Muscle layer of duodenum (tissue), 2 donors: ENCODE measurements at regions not wholly inside any gene's neighbourhood (a gene's known extent, or its start where the extent isn't known, plus 50 kb on each side); places are given as distances from the start of the nearest gene placed in this dataset.
"Not testable (repeated sequence)": the region's sequence is repeated elsewhere in the genome, so short reads cannot be mapped to it uniquely, and the experiment has no call there.

ENCODE experiments used
- H3K27ac ChIP-seq: one replicate; pipeline ENCODE4 v1.7.0; 2013; ENCODE audit warnings: mild to moderate bottlenecking, low read length
- H3K27me3 ChIP-seq: one replicate; pipeline ENCODE4 v1.7.0; 2013; ENCODE audit warnings: low read depth, mild to moderate bottlenecking, control low read depth, low read length
- H3K36me3 ChIP-seq, 2 donors: one replicate each; pipeline ENCODE4 v1.7.0; 2013; ENCODE audit warnings: low read length in 2 of 2, control low read depth in 1 of 2, mild to moderate bottlenecking in 1 of 2; ENCODE audit not compliant: insufficient read depth in 2 of 2, control insufficient read depth in 1 of 2
- H3K4me1 ChIP-seq, 2 donors: one replicate each; pipeline ENCODE4 v1.7.0; 2013; ENCODE audit warnings: low read length in 2 of 2, mild to moderate bottlenecking in 2 of 2, control low read depth in 1 of 2, moderate library complexity in 1 of 2; ENCODE audit not compliant: insufficient read depth in 2 of 2, control insufficient read depth in 1 of 2
- H3K4me3 ChIP-seq, 2 donors: one replicate each; pipeline ENCODE4 v1.7.0; 2013; ENCODE audit warnings: low read length in 2 of 2, low read depth in 1 of 2, mild to moderate bottlenecking in 1 of 2
- H3K9me3 ChIP-seq, 2 donors: one replicate each; pipeline ENCODE4 v1.7.0; 2013; ENCODE audit warnings: low read length in 2 of 2, control low read depth in 1 of 2, mild to moderate bottlenecking in 1 of 2; ENCODE audit not compliant: control insufficient read depth in 1 of 2
- donor health status: healthy.

DNA sequence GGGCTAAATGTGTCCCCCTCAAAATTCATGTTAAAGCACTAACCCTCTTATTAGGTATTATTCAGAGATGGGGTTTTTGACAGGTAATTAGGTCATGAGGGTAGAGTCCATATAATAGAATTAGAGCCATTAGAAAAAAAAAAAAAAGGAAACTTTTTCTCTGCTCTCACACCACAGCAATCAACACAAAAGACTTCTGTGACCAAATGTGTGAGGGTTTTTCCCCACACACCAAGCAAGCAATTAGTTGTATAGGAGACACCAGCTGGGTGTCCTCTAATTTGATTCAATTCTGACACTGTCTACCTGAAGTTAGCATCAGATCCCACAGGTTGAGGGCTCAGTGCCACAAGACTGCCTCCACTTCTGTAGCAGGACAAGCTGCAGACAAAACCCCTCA is 64.6 kb upstream of the GMDS start:
- Histone ChIP-seq H3K36me3 (no peaks in the 10 kb centered on the region), H3K4me1 (no peaks in the 10 kb centered on the region), H3K4me3 (no peak overlapping the region), H3K9me3 (no peaks in the 10 kb centered on the region), H3K27ac (no peak overlapping the region), H3K27me3 (no peaks in the 10 kb centered on the region)

- H3K9me3 ChIP-seq = no peaks in the 10 kb centered on the region
- H3K4me3 ChIP-seq = no peak overlapping the region
- no peak overlapping the region for H3K27ac ChIP-seq
- no peaks in the 10 kb centered on the region for H3K27me3 ChIP-seq
- H3K4me1 ChIP-seq = no peaks in the 10 kb centered on the region
- no peaks in the 10 kb centered on the region for H3K36me3 ChIP-seq
Measured at GRCh38 chr6:2309122-2309521, 63.7 kb upstream of the GMDS start.

- Histone ChIP-seq H3K27me3 (no peaks in the 10 kb centered on the region), H3K27ac (no peak overlapping the region), H3K4me1 (no peaks in the 10 kb centered on the region), H3K4me3 (no peak overlapping the region), H3K9me3 (peaks cover 0 to 3% of the 10 kb centered on the region in 2 donors), H3K36me3 (no peaks in the 10 kb centered on the region)
Measured at GRCh38 chr6:2307799-2308198, 62.4 kb upstream of the GMDS start.

DNA sequence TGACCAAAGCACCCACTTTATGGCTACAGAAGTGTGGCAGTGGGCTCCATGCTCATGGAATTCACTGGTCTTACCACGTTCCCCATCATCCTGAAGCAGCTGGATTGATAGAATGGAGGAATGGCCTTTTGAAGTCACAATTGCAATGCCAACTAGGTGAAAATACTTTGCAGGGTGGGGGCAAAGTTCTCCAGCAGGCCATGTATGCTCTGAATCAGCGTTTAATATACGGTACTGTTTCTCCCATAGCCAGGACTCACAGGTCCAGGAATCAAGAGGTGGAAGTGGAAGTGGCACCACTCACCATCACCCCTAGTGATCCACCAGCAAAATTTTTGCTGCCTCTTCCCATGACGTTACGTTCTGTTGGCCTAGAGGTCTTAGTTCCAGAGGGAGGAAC is 60.5 kb upstream of the GMDS start:
- peaks cover 0 to 3% of the 10 kb centered on the region in 2 donors for H3K9me3 ChIP-seq
- no peak overlapping the region for H3K4me3 ChIP-seq
- H3K27ac ChIP-seq = no peak overlapping the region
- H3K4me1 ChIP-seq = no peaks in the 10 kb centered on the region
- no peaks in the 10 kb centered on the region for H3K27me3 ChIP-seq
- no peaks in the 10 kb centered on the region for H3K36me3 ChIP-seq

DNA sequence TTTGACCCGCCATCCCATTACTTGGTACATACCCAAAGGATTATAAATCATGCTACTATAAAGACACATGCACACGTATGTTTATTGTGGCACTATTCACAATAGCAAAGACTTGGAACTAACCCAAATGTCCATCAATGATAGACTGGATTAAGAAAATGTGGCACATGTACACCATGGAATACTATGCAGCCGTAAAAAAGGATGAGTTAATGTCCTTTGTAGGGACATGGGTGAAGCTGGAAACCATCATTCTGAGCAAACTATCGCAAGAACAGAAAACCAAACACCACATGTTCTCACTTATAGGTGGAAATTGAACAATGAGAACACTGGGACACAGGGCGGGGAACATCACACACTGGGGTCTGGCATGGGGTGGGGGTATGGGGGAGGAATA is 57.1 kb upstream of the GMDS start:
- H3K27me3 ChIP-seq, H3K4me3 ChIP-seq, H3K36me3 ChIP-seq, H3K27ac ChIP-seq, H3K9me3 ChIP-seq, H3K4me1 ChIP-seq: not testable (repeated sequence)

DNA sequence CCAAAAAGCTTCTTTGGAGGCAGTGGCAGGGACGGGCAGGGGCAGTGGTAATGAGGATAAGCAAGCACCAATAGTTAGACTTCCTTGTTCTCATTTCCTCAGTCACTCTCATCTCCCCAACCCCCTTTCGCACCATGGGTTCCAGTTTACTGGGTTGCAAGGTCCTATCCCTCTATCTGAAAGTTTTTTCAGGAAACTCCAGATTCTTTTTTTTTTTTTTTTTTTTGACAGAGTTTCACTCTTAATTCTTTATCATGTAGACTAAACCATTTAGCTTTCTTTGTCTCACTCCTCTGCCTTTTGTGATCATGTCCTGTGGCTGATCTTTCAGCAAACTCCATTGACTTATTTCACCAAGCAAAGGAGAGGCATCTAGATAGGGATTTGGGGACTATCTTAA is 51.4 kb upstream of the GMDS start:
- Histone ChIP-seq H3K27ac (no peak overlapping the region), H3K27me3 (no peaks in the 10 kb centered on the region), H3K4me3 (no peak overlapping the region), H3K4me1 (no peaks in the 10 kb centered on the region), H3K36me3 (no peaks in the 10 kb centered on the region), H3K9me3 (peaks cover 3 to 4% of the 10 kb centered on the region in 2 donors)
